ENCODE measurements at regions not wholly inside any gene's neighbourhood (a gene's known extent, or its start where the extent isn't known, plus 50 kb on each side); places are given as distances from the start of the nearest gene placed in this dataset.

DNA sequence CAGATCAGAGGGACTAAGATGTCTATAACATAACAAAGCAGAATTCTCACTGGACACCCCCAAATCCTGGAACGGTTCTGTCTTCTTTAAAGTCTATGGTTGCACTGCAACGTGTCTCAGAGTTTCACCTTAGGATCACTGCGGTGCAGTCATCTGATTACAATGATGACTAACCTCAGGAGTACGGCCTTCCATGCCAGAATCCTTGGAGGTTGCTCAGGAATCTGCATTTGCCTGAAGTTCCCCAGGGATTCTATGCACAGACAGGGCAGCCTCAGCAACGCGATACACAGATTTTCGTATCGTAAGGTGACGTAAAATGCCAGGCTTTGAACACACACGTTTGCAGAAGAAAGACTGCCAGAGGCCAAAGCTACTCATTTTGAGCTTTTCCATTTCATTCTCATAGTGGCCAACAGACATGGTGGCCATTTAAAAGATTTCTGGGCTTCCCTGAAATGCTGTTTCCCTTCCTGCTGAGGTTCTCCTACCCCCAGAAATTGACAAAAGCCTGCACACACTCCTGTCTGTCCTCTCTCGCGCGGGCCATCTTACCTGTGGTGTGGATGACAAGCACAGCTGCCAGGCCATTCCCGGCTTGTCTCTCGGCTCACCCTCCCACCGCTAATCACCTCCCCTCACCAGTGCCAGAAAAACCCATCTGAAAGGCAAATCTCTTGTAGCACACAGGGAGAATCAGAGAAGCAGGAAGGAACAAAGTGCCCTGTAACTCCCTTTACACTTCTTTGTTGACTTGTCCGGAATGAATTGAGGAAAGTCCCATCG, 148.8 kb downstream of the ACKR3 start:
- DNase-seq: peak; percentile 38

DNA sequence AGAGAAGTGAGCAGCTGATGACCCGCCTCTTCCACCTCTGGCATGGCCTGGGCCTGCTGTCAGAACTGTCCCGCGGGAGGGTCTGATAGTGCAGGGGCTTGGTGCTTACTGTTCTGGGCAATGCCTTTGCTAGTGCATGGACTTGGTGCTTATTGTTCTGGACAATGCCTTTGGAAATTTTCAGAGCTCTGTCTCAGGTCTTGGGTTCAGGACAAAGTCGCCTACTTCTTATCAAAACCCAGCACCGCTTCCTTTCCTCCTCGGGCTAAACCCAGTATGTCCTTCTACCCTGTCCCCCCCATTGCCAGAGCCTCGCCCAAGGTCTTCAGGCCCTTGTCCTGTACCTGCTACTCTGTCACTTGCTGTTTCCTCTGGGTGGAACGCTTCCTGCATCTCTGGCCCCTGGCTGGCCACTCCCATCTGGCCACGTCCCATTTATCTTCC, 149.6 kb downstream of the ACKR3 start:
- no peak for DNase-seq

DNA sequence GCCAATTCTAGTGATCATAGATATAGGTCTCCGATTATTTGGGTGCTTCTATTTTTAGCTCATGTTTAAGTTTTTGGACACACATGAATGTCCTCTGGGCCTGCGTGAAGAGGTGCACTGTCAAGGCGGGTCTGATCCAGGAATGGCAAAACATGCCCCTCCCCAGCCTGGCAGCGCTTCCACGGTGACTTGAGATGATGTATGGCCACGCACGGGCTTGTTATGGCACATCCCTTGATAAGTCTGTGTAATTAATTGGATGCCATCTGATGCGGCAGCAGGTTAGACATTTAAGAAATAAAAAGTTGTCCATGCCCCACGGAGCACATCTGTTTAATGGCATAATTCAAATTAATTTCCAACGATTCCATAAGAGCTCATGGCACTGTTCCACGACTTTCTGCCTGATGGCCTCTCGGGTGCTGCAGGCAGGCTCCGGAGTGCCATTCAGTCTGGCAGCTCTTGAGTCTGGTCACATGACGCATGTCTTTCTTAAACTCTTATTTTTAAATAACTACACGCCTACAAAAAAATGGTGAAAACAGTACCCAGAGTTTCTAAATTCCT, 151.4 kb downstream of the ACKR3 start:
- no peak for DNase-seq

DNA sequence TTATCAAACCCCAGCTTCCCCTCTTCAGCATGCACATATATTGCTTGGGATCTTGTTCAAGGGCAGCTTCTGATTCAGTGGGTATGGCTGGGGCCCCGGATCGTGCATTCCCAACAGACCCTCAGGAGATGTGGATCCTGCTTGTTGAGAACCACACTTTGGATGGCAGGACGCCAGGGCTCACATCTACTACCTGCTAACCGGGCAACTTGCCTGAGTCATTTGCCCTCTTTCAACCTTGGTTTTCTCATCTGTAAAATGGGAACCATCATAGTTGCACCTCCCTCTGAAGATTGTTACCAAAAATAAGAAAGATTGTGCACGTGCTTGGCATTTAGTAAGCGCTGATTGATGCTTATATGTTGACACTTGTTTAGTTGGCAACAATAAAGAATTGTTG, 154.6 kb downstream of the ACKR3 start:
- no peak for DNase-seq

DNA sequence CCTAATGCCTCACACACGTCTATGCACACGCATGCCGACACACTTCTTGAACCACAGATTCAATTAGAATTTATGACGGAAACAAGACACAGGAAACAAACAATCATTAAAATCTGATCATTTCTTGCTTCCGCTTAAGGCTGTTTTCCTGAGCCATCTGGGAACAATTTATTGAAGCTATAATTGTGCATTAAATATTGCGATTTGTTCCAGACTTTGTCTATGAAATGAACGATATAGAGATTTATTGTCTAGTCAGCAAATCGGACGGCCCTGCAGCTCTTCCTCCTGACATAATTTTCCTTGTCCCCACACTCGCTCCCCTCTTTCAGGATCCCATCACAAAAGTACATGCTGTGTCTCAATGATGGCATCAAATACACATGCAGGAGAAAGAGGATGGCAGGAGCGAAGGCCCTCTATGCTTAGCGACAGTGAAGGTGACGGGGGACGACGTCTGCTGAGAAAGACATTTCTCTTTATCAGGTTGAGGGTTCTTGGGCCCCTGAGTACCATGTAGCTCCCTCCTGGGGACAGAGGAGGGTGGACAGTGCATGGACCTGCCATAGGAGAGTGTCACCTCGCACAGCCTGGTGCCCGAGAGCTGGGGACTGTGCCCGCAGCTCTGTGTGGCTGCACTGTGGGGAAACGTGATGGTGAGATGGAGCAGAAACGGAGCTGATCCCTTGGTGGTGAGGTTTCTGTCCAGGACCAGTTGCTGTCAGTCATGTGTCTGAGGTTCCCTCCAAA, 157.3 kb downstream of the ACKR3 start:
- no peak for DNase-seq

DNA sequence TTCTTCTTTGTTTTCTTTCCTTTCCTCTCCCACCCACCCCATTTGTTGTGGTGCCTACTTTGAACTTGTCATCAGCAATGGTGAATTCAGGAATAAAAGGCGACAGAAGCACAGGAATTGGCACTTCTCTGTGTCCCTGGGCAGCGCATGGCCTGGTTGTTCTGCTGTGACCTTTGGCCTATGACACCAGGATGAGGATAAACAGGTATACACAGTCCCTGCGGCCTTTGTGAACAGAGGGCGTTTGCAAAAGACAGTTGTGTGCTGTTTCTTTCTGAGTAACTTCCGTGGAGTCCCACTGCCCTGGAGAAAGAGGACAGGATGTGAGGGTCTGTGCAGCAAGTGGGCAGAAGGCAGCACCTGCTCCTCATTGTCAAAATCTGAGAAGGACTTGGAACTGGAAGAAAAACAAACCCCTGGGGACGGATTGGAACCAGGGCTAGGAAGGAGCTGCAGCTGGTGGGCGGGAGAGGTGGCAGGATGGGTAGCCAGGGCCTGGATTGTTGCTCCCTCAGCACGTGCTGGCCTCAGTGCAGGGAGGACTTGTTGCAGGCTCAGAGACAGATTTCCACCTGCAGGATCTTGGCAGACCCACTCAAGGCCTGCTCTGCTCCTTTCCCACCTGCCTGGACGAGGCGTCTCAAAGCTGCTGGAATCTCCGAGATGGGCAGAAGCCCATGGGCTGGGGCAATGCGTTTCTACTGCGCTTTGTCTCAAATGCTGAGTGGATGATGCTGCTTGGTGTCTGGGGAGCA, 159.5 kb downstream of the ACKR3 start:
- no peak for DNase-seq

DNA sequence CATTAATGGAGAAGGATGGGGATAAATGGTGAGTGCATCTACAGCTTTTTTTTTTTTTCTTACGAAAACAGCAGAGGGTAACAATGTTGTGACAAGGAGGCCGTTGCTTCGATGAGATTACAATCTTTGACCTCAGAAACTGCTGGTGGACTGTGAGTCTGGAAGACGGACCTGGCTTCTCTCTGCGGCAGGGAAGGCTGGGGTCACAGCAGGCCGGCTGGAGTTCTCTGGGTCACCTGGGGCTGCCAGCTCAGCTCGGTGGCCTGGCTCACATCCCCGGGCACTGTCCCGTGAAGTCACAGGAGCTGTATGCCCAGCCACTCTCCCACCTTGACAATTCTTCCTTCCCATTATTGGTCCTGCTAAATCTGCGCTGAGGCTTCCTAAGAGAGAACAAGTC, 160.8 kb downstream of the ACKR3 start:
- no peak for DNase-seq

DNA sequence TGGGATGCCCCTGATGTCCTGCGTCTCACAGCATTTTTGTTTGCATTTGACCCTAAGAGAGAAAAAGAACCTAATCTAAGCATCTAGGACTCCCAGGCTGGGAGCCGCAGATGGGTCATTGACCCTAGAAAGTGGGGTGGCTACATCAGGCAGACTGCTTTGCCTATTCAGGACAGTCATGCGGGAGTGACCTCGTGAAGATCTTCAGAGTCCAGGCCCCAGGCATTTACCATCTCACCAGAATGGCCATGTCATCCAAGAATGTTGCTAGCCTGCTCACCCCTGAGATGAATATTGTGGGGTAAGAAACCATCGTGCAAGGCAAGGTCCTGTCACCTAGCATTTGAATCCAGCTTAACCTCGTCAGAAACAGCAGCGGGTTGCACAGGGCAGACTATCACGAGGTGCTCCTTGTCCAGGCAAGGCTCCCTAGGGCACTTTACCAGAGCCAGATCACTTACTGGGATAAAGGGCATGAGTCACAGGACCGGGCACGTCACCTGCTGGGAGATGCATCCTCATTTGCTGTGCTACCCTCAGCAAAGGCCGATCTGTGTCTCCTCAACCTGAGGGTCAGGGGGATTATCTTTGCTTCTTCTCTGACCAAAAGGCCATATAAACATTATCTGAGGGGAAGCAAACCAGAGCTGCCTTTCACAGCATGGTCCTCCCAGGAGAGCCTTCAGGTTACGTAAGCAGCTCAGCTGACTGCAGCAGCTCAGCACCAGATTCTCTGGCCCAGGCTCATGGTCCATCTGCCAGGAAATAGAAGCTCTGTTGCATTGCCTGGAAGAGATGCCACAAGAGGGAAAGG, 162.3 kb downstream of the ACKR3 start:
- DNase-seq: no peak

DNA sequence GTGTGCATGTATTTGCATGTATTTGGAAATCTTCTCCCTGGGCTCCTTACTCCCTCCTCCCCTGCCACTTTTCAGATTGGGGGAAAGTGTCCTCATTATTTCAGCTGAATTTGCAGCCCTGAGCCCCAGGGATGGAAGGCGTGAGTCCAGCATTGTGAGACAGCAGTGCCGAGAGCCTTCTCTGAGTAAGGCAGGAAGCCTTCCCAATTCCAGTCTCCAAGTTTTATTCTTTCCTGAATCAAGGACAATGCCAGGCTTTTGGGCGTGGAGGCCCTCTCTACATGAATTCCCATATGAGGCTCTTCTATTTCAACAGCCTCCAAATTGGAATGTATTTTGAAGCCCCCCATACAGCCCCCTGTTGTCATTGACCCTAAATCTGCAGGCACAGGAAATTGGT, 163.5 kb downstream of the ACKR3 start:
- DNase-seq: no peak

DNA sequence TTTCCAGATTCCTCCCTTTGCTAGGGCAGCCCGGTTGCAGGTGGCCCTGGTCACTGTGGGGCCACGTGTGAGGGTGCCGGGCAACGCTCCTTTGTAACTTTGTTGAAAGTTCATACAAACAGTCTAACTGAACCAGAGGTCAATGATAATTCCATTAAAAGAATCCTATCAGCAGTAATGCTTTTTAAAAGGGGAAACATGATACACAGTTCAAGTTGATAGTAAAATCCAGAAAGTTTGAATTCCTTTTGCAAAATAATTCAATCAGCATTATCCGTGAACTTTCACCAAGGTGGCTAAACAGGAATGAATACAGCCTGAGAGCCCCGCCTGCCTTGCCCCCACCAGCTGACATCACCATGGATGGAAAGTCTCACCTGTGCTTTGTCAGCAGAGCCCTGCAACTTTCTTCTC, 166.2 kb downstream of the ACKR3 start:
- DNase-seq: no peak

DNA sequence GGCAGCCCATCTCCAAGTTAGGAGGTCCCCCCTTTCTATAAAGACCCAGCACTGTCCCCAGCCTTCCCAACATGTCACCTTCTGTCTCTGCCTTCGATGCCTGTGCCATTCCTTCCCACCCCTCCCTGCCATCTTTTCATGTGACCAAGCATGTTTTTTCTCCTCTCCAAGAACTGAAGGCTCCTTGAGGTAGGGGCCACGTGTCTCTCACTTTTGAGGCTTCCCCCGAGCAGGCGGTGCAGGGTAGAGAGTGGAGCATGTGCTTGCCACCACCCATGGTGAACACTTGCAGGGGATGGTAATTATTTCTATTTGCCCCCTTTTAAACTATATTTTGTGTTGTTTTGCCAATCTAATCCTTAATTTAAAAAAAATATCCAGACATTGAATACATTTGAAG, 168.4 kb downstream of the ACKR3 start:
- no peak for DNase-seq

DNA sequence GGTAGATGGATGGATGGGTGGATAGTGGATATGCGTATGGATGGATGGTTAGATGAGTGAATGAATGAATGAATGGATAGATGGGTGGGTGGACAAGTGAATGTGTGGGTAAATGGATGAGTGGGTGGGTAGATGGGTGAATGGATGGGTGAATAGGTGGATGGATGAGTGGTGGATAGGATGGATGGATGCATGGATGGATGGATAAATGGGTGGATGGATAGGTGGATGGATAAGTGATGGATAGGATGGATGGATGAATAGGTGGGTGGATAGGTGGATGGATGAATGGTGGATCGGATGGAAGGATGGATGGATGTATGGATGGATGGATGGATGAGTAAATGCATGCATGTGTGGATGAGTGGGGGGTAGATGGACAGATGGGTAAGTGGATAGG, 169.3 kb downstream of the ACKR3 start:
- DNase-seq: no peak

DNA sequence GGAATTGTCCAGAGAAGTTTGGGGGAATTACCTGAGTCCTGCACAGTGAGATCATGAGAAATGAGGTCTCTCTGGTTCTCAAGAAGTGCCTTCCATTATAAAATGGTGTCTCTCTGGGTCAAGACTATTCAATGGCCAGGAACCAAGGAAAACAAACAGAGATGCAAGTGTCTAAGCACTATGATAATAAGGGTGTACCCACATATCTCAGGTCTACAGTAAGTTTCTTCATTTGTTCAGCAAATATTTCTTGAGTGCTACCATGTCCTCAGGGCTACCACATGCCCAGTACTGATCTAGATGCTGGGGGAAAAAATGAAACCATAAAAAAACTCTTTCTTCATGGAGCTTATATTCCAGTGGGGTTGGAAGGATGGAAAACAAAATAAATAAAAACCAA, 170.0 kb downstream of the ACKR3 start:
- DNase-seq: no peak

DNA sequence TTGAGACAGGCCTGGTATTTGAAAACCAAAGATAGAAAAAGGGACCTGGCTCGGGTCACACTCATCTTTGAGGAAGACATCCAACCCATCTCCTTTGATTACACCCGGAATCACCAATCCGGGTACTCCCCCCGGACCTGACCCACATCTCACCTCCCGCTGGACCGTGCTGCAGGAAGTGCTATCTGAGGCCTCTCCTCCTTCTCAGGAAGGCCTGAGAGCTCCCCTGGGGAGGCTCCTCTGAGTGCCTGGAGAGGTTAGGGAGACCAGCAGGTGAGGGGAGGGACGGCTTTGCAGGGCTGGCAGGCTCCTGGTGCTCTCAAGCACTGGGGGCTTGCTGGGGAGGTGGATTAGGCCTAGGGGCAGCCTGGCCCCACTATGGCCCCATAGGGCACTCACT, 170.9 kb downstream of the ACKR3 start:
- DNase-seq: no peak

DNA sequence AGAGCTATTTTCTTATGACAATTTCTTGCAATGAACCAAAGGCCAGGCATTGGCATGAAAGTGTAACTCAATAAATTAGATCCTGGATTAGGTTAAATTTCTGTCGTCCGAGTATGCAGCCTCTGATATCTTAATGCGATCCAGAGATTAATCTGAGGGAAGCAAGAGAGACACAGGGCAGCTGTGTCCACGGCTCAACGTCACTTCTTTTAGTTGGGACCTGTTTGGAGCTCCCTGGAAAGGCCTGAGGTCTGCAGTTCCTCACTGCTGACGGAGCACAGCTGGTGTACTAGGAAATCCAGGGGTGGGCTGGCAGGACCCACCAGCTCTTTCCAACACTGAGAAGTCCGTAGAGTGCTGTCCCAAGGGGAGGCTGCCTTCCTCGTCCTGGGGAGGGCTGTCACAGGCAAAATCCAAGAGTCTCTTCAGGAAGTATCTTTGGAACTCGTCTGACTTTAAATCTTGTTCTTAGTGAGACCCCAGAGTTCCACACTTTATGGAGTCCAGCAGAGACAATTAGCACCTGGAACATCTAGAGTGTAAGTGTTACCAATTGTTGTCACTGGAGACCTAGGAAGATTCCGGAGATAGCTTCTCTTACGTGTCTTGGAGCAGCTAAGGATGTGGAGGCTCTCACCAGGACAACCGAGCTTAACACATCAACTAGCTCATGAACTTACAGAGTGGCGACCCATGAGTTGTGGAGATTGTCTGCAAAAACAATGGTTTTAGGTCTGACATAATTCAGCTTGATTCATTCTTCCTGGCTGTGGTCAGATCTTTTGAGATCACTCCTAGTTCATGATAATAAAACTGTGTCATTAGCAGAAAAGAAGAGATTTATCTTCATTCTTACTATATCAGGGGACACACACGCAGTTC, 173.7 kb downstream of the ACKR3 start:
- DNase-seq: peak; percentile 92

DNA sequence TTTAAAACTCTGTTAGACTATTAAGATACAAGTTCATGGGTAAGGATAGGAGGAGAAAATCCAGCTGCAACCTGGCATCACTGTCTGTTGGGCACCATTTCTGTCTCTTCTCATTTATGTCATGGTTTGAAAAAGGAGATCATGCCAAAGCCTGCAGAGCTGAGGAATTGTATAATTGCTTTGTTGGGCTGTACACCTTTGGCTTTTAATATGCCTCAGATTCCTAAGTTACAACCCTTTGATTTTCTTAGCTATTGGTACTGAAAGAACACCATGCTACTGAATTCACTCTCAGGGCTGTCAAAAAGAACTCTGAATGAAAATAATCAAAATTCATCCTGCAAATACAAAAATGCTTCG, 174.3 kb downstream of the ACKR3 start:
- no peak for DNase-seq

DNA sequence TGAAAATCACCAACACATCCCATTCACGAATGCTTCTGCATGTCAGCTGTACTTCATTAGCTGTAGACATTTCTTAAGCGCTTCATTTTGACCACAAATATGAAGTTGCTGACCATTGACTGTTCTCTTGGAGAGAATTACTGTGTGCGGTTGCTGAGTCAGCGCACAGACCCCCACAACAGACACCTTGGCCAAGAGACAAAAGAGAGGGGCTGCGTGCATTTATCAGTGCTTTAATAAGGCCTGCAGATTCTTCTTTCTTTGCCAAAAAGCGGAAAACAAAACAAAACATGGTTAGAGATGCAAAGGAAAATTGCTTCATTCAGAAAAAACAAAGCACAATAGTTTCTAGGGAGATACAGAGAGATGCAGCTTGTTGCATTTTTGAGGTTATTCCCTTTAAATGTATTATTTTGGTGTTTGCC, 174.7 kb downstream of the ACKR3 start:
- DNase-seq: peak; percentile 96

DNA sequence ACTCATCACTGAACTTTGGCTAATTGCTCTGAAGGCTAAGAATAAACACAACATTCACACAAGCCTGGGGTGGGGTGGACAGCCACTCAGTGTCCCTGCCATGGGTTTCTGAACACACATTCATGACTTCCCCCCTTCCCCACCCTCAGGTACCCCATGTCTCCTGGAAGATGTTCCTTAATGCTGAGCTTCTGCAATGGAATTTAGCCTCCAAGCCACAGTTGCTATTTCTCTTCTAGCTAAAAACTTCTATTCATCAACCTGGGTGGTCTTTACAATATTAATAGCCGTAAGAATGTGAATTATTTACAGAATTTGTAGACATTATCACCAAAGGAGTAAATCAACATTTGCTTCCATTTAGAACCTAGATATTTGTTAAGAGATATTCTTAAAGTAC, 175.1 kb downstream of the ACKR3 start:
- DNase-seq: peak; percentile 75

DNA sequence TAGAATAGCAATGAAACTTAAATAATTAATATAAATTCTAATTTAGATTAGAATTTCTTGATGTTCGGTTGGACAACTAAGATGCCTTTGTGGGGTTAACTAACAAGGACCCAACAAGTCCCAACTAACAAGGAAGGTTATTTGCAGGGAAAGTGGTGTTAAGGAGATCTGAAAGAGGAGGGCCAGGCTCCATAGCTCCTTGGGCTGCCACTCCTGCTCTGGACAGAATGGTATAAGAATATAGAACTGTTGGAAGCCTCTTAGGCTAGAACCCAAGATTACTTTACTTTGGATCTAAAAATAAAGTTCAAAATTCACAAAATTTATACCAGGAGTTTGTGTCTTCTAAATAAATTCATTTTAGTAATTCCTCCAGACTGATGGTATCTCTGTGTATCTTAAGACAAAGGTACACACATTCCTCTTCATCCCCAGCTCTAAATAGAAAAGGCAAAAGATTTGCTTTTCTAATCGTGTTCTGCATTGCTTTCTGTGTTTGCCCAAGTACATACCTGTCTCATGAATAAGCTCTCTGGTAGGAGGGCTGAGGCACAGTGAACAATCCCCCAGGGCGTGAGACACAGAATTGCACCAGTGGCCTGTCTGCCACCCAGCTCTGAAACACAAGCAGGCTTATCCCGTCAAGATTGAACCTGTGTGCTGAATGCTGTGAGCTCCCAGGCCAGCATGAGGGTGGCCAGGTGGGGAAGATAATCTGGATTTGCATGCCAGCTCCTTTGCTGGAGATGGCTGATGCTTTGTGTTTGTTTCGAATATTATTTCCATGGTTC, 176.0 kb downstream of the ACKR3 start:
- DNase-seq: peak; percentile 93

DNA sequence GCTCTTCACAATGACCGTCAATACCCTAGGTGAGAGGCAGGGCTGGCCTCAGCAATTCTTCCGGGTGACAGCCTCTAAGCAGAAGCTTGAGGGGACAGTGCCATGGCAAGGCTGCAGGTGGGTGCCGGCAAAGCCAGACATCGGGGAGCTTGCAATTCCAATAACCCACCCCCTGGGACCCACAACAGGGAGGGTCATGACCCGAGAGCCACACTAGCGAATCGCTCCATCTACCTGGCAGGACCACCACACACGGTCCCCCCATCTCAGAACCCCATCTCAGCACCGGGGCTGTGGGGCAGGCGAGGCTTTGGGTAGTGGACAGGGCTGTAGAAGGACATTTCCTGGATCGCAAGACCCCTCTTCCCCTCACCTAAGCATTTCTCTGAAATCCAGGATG, 177.2 kb downstream of the ACKR3 start:
- no peak for DNase-seq

Measured in fibroblast of skin of back (primary cell).